ENCODE measurements at regions not wholly inside any gene's neighbourhood (a gene's known extent, or its start where the extent isn't known, plus 50 kb on each side); places are given as distances from the start of the nearest gene placed in this dataset.

GRCh38 chr1:59132295-59132694 is 164.6 kb upstream of the FGGY start:
- no peak for ATAC-seq

- no peak for ATAC-seq
Observed at GRCh38 chr1:59133997-59134396, 162.9 kb upstream of the FGGY start.

- ATAC-seq, result no peak
Observed at GRCh38 chr1:59135761-59136255, 161.1 kb upstream of the FGGY start.

GRCh38 chr1:59136541-59137275 is 160.2 kb upstream of the FGGY start:
- no peak for ATAC-seq

- no peak for ATAC-seq
Observed at GRCh38 chr1:59137276-59137615, 159.6 kb upstream of the FGGY start.

- ATAC-seq, result no peak
Observed at GRCh38 chr1:59137968-59138367, 158.9 kb upstream of the FGGY start.

GRCh38 chr1:59138402-59138801 is 158.5 kb upstream of the FGGY start:
- ATAC-seq, result no peak

GRCh38 chr1:59139396-59139795 is 157.5 kb upstream of the FGGY start:
- ATAC-seq, result no peak

- no peak for ATAC-seq
Observed at GRCh38 chr1:59141267-59141863, 155.5 kb upstream of the FGGY start.

GRCh38 chr1:59142311-59143132 is 154.4 kb upstream of the FGGY start:
- no peak for ATAC-seq

- ATAC-seq, result no peak
Observed at GRCh38 chr1:59143133-59143487, 153.8 kb upstream of the FGGY start.

- no peak for ATAC-seq
Observed at GRCh38 chr1:59143811-59144210, 153.1 kb upstream of the FGGY start.

GRCh38 chr1:59144959-59145358 is 151.9 kb upstream of the FGGY start:
- no peak for ATAC-seq

- no peak for ATAC-seq
Observed at GRCh38 chr1:59146056-59146455, 150.8 kb upstream of the FGGY start.

- peak; percentile 61 to 66 for ATAC-seq
Observed at GRCh38 chr1:59146651-59147358, 150.1 kb upstream of the FGGY start.

- no peak for ATAC-seq
Observed at GRCh38 chr1:59149435-59149834, 147.5 kb upstream of the FGGY start.

- ATAC-seq, result peak; percentile 36 to 56
Observed at GRCh38 chr1:59150577-59151386, 146.1 kb upstream of the FGGY start.

- no peak for ATAC-seq
Observed at GRCh38 chr1:59151387-59151761, 145.5 kb upstream of the FGGY start.

- no peak for ATAC-seq
Observed at GRCh38 chr1:59151860-59152259, 145.0 kb upstream of the FGGY start.

GRCh38 chr1:59152511-59152910 is 144.4 kb upstream of the FGGY start:
- ATAC-seq, result no peak

GRCh38 chr1:59154401-59154800 is 142.5 kb upstream of the FGGY start:
- ATAC-seq, result no peak

GRCh38 chr1:59155351-59155750 is 141.5 kb upstream of the FGGY start:
- ATAC-seq, result no peak
